Activated CD4-positive, CD25-positive, alpha-beta regulatory T cell treated with anti-CD3 and anti-CD28 coated beads, Interleukin-2, amount 50 U/mL, for 24 hours (primary cell): ENCODE measurements at regions not wholly inside any gene's neighbourhood (a gene's known extent, or its start where the extent isn't known, plus 50 kb on each side); places are given as distances from the start of the nearest gene placed in this dataset.

Experiments
- ATAC-seq, 2 donors: fragments of 150-1000 bp; cut with Tn5 transposase; one replicate each; pipeline ENCODE4 v1.10.0; 2021; ENCODE audit warnings: mild to moderate bottlenecking in 1 of 2, moderate library complexity in 1 of 2

GRCh38 chr3:23075496-23075895 lies 127.6 kb upstream of the UBE2E2 start:
- ATAC-seq, result no peak

- no peak for ATAC-seq
These were observed 126.7 kb upstream of the UBE2E2 start for GRCh38 chr3:23076437-23076836.

- ATAC-seq, result no peak
These were observed 126.0 kb upstream of the UBE2E2 start for GRCh38 chr3:23077126-23077525.

DNA sequence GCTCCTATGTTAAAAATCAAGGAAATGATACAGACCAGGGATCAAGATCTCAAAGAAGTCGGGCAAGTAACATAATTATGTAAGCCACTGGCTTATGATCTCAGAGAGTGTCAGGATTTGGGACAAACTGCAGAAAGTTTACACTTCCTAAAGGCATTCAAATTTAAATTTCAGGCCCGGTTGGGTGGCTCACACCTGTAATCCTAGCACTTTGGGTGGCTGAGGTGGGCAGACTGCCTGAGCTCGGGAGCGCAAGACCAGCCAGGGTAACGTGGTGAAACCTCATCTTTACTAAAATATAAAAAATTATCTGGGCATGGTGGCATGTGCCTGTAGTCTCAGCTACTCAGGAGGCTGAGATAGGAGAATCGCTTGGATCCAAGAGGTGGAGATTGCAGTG lies 124.4 kb upstream of the UBE2E2 start:
- ATAC-seq, result no peak

DNA sequence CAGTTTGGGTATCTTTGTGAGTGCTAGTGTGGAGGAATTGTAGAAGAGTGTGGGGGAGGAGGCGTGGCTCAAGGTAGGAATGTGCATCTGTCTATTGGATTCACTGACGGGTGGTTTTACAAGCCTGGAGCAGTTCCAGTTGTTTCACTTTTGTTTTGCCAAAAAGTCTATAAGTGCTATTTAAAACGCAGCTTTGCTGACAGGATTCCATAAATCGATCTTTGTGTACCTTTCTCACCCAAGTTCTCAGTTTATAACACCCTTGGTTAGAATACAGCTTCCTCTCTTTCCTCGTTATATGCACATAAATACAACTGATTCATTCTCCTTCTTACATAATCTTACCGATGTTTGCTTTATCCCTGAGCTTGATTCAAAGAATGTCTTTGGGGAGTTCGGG lies 123.2 kb upstream of the UBE2E2 start:
- no peak for ATAC-seq

- no peak for ATAC-seq
These were observed 119.4 kb upstream of the UBE2E2 start for GRCh38 chr3:23083701-23084100.

GRCh38 chr3:23084367-23084766 lies 118.8 kb upstream of the UBE2E2 start:
- no peak for ATAC-seq

DNA sequence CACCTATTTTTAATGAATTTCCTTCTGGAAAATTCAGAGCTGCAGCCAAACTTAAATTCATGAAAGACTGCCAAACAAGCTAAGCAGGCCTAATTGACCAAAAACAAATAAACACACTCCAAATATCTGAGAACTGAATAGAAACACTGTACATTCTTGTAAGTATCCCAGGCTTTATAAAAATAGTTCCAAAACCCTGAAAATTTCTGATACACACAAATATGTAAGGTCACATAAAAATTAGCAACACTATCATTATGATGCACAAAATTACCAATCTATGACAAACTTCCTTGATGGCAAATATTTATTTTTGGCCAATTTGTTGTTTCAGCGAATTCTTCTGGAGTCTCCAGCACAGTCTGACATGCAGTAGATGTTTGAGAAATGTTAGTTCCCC lies 117.9 kb upstream of the UBE2E2 start:
- no peak for ATAC-seq

- ATAC-seq, result no peak
These were observed 116.8 kb upstream of the UBE2E2 start for GRCh38 chr3:23086331-23086730.

DNA sequence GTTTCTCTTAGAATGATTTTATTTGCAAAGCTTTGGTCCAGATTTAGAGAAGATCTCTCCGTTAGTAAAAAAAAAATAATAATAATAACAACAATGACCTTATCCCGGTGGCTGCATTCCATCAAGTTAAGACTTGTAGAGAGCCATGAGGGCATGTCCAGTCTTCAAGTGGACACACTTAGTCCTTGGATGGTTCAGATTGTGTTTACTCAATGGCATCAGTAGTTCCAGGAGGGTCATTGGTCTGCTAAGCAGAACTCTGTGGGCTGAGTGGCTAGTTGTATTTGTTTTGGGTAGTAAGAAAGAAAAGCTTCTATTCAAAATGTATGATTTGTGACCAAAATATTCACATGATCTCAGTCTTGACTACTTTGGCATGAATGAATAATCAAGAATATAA lies 116.3 kb upstream of the UBE2E2 start:
- no peak for ATAC-seq

DNA sequence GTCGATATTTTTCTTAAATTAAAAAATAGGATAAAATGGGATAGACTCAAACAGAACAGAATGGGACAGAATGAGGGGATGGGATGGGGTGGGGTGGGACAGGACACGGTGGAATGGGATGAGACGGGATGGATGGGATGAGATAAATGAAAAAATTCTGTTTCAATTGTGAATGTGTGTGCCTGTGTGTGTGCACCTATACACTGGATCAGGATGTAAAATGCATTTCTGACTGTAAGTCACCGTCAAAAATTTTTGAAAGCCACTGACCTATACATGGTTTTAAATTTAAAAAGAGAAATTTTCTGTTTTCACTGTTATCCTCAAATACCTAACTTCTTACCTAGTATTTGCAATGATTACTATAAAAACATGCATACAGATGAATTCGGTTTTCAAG lies 108.7 kb upstream of the UBE2E2 start:
- ATAC-seq, result no peak

GRCh38 chr3:23094890-23095462 lies 108.2 kb upstream of the UBE2E2 start:
- ATAC-seq, result no peak

DNA sequence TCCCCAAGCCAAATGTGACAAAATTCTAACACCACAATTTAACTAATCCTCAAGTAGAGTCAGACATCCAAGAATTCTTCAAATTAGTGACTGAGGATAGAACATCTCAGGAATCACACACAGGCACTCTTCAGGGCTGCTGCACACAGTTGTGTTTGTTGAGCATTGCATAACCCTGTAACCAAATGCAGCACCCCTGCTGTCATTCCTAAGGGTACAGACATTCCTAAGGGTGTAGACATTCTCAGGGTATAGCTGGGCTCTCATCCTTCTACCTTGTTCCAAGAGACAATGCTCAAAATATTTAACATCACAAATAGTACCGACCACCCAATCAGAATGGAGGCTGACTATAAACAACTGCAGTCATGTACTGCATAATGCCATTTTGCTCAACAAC lies 107.1 kb upstream of the UBE2E2 start:
- ATAC-seq, result no peak

DNA sequence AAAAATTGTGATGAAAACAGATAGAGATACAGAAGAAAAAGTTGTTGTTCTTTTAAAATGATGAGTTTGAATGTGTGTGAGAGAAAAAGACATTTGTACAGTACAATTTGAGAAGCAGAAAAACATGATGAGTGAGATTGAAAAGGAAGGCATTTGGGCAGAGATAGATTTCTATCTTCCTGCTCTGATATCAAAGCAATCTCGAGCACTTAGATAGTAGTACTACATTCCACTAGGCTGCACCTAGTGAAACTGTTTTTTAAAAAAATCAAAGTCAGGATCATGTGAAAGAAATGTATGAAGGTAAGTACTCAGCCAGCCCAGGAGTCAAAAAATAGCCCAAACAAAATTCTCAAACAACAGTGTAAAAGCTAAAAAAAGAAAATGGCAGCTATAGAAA lies 104.1 kb upstream of the UBE2E2 start:
- no peak for ATAC-seq

- no peak for ATAC-seq
These were observed 103.5 kb upstream of the UBE2E2 start for GRCh38 chr3:23099677-23100076.

DNA sequence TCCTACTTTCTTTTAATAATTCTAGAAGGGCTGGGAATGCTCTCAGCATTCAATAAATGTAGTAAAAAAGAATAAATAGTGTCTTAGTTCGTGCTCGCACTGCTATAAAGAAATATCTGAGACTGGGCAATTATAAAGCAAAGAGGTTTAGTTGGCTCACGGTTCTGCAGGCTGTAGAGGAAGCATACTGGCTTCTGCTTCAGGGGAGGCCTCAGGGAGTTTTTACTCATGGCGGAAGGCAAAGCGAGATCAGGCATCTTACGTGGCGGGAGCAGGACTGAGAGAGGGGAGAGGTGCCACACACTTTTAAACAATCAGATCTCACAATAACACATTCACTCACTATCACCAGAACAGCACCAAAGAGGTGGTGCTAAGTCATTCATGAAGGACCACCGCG lies 103.0 kb upstream of the UBE2E2 start:
- no peak for ATAC-seq

- no peak for ATAC-seq
These were observed 99.4 kb upstream of the UBE2E2 start for GRCh38 chr3:23103764-23104163.

DNA sequence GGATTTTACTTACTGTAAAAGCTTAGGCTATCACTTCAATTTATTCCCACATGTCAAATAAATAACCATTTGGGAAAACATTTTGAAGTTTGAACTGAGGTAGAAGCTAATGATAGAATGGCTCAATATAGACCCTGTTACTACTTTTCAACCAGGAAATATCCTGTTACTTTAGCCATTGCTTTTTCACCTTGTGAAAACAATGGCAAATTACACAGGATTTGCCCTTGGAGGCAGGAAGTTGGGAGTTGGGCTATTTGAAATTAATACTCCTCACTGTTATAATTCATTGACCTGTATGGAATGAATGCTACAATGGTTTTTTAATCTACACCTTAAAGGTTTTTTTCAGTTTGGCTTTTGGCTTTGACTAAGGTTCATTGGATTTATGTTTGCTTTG lies 98.1 kb upstream of the UBE2E2 start:
- no peak for ATAC-seq

DNA sequence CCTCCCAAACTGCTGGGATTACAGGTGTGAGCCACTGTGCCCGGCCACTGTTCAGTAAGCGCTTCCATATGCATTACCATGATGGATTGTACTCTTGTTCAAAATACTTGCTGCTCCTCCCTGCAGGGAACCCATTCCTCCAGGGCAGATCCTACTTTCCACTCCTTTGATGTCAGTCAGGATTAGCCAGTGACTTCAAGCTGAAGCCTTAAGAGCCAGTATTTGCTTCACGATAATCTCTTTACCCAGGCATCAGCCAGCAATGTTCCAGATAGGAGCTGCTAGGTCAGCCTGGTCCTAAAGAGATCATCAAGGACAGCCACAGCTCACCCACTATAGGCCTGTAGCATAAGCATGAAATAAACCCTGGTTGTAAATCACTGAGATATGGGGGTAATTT lies 96.5 kb upstream of the UBE2E2 start:
- ATAC-seq, result no peak

DNA sequence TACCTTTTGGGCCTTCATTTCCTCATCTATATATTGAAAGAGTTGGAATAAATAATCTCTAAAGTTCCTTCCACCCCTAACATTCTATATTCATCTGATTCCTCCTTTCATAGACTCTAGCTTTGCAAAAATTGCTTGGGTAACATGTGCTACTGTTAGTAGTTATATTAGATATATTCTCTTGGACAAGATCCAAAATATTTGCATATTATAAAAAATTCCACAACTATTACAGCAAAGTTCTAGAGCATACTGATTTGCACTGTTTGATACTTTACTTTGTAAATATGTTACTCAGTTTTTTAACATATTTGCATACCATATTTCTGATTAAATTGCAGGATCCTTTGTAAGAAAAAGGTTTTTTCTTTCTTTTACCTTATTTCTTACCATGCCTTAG lies 95.9 kb upstream of the UBE2E2 start:
- ATAC-seq, result no peak

DNA sequence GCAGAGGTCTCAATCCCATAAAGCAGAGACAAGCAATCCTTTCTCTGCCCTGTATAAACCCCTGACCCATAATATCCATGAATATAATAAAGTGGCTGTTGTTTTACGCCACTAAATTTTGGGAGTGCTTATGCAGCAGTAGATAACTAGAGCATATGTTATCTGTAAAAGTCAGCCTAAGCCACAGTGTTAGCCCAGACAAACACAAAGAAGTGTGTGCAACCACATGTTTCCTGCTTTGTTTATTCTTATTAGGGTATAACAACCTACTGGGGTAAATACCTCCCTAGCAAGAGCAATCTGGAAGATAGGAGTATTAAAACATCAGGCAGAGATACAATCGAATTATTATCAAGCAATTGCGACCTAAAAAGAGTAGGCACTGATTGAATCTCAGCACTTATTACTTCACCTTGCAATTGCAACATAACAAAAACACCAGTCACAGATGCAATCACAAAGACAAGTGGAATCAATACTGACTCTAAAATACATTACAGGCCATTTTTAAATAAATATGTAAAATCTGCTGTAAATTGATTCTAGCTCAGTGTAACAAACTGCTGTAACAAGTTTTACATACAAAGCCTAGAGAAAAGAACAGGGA lies 94.6 kb upstream of the UBE2E2 start:
- no peak for ATAC-seq

DNA sequence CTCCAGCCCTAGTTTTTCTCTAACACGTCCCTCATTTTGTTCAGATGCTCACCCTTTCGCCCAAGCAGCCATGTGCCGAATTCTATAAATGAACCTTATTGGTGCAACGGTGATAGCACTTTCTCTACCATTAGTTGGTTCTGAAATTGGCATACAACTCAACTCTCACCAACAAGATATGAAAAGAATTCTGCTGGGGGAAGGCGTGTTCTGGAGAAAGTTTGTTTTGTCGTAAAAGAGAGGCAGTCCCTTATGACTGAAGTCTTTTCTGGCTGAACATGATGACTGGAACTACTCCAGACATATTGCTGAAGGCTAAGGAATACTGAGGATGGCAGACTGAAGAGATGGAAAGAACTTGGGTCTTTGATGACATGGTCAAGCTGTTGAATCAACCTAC lies 91.8 kb upstream of the UBE2E2 start:
- no peak for ATAC-seq

DNA sequence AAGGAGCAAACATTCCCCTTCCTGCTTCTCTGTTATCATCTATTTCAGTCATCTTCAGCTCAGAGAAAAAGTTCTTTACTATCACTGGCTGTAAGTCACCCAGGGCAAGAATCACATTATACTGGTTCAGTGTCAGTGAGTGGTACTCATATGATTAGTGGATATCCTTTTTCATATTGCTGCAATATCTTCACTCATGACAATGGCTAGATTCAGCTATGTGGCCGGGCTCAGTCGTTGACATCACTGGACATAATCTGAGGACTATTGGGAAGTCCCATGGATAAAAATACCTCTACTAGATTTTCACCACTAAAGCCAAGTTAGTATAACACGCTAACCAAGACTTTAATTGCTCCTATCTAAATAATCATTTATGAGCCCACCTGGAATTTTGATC lies 91.3 kb upstream of the UBE2E2 start:
- no peak for ATAC-seq

DNA sequence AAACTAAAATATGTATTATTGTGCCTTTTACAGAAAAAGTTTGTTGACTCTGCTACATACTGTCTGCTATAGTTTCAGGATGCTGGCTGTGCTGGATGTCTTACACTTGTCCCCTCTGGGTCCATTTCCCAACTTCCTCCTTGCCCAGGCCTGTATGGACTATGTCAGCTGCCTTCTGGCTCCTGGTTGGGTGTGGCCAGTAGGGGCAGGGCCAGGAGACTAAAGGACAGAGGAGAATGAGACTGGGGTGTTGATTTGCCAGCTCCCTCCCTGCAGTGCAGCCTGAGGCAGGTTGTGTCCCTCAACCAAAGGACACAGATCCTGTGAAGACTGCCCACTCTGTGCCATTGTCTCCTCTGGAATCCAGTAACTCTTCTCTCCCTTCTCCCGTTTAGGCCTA lies 90.6 kb upstream of the UBE2E2 start:
- no peak for ATAC-seq

- ATAC-seq, result peak; percentile 21 to 30
These were observed 89.5 kb upstream of the UBE2E2 start for GRCh38 chr3:23113455-23114171.
